SK-N-SH (cell line): ENCODE measurements at regions not wholly inside any gene's neighbourhood (a gene's known extent, or its start where the extent isn't known, plus 50 kb on each side); places are given as distances from the start of the nearest gene placed in this dataset.

ENCODE experiments used
- CTCF ChIA-PET: fragments of 300-600, 350-600 bp; formaldehyde crosslinking; extraction: SDS; loops from one replicate; lab custom pipeline; 2021; lab: Yijun Ruan, JAX
- POLR2A ChIA-PET: fragments of 350-600 bp; sonication (Branson Sonifier 250); formaldehyde crosslinking; extraction: SDS; loops from one replicate; lab custom pipeline; 2020; ENCODE audit warnings: antibody characterized with exemption, inconsistent platforms; lab: Yijun Ruan, JAX
- DNase-seq: peaks from one replicate; pipeline ENCODE4 v3.0.0; 2012
- H2AFZ ChIP-seq: fragments of 200-600 bp; sonication (generic); 2 replicates; pipeline ENCODE4 v1.8.1; 2016; ENCODE audit warnings: antibody characterized with exemption, mild to moderate bottlenecking, low read depth
- H3F3A ChIP-seq: fragments of 200-600 bp; sonication (generic); replicated peaks from 2 replicates; pipeline ENCODE3; 2016; ENCODE audit warnings: antibody characterized with exemption, mild to moderate bottlenecking; ENCODE audit not compliant: insufficient read depth
- H3K27ac ChIP-seq, 2 experiments: fragments of 200-500 bp in 1 of 2; fragments of 200-600 bp in 1 of 2; sonication (Bioruptor generic) in 1 of 2; sonication (generic), shearing (Covaris generic) in 1 of 2; 2 replicates each; pipeline versions ENCODE4 v1.5.1 to v1.6.1; 2014 to 2016; ENCODE audit warnings: low read depth in 2 of 2, inconsistent platforms in 1 of 2, low read length in 1 of 2, mild to moderate bottlenecking in 1 of 2, mixed read lengths in 1 of 2
- H3K27me3 ChIP-seq: fragments of 200-600 bp; sonication (generic), shearing (Covaris generic); 2 replicates; pipeline ENCODE4 v1.6.1; 2016; ENCODE audit warnings: mixed run types; ENCODE audit not compliant: insufficient read depth
- H3K36me3 ChIP-seq, 2 experiments: fragments of 200-500 bp in 1 of 2; fragments of 200-600 bp in 1 of 2; sonication (Bioruptor generic) in 1 of 2; sonication (generic) in 1 of 2; replicated peaks in 1 of 2; 2 replicates each; pipeline versions ENCODE3 to v1.5.1; 2014 to 2016; ENCODE audit warnings: low read length in 1 of 2, mild to moderate bottlenecking in 1 of 2; ENCODE audit not compliant: insufficient read depth in 2 of 2, control insufficient read depth in 1 of 2
- H3K4me1 ChIP-seq, 2 experiments: fragments of 200-500 bp in 1 of 2; fragments of 200-600 bp in 1 of 2; sonication (Bioruptor generic) in 1 of 2; sonication (generic), shearing (Covaris generic) in 1 of 2; 2 replicates each; pipeline versions ENCODE4 v1.5.1 to v1.6.1; 2014 to 2016; ENCODE audit warnings: low read depth in 1 of 2, low read length in 1 of 2, mixed run types in 1 of 2; ENCODE audit not compliant: insufficient read depth in 2 of 2, control insufficient read depth in 1 of 2
- H3K4me2 ChIP-seq: fragments of 200-600 bp; sonication (generic), shearing (Covaris generic); 2 replicates; pipeline ENCODE4 v1.6.1; 2017; ENCODE audit warnings: mixed run types
- H3K4me3 ChIP-seq, 2 experiments: fragments of 200-500 bp in 1 of 2; fragments of 200-600 bp in 1 of 2; sonication (Bioruptor generic) in 1 of 2; sonication (generic), shearing (Covaris generic) in 1 of 2; 2 replicates each; pipeline versions ENCODE4 v1.5.1 to v1.8.1; 2014 to 2016; ENCODE audit warnings: low read depth in 2 of 2, inconsistent platforms in 1 of 2, low read length in 1 of 2, mild to moderate bottlenecking in 1 of 2, mixed read lengths in 1 of 2, moderate library complexity in 1 of 2
- H3K79me2 ChIP-seq: fragments of 200-600 bp; sonication (generic); 2 replicates; pipeline ENCODE4 v1.8.1; 2017; ENCODE audit warnings: mild to moderate bottlenecking; ENCODE audit not compliant: insufficient read depth
- H3K9ac ChIP-seq: fragments of 200-600 bp; sonication (generic); 2 replicates; pipeline ENCODE4 v1.6.1; 2017; ENCODE audit warnings: mixed run types
- H3K9me2 ChIP-seq: fragments of 200-600 bp; sonication (generic); 2 replicates; pipeline ENCODE4 v1.6.1; 2017; ENCODE audit warnings: mixed run types
- H3K9me3 ChIP-seq: fragments of 200-600 bp; sonication (generic); 2 replicates; pipeline ENCODE4 v1.6.1; 2017; ENCODE audit warnings: mixed run types, mild to moderate bottlenecking, moderate library complexity
- H4K20me1 ChIP-seq: fragments of 200-600 bp; sonication (generic); 2 replicates; pipeline ENCODE4 v1.6.1; 2017; ENCODE audit warnings: mild to moderate bottlenecking, mixed run types; ENCODE audit not compliant: insufficient read depth
- CHD2 ChIP-seq: fragments of 150-350 bp; IDR thresholded peaks from 2 replicates; pipeline ENCODE4 v1.6.1; 2018; ENCODE audit warnings: low read length; ENCODE audit not compliant: partially characterized antibody
- ELF1 ChIP-seq: IDR thresholded peaks from 2 replicates; pipeline ENCODE4 v1.4.0; 2012
- EZH2phosphoT487 ChIP-seq: fragments of 200-600 bp; sonication (generic); IDR thresholded peaks from 2 replicates; pipeline ENCODE4 v1.6.1; 2017; ENCODE audit warnings: low read depth, mixed run types, mild to moderate bottlenecking, antibody characterized with exemption, moderate library complexity, borderline replicate concordance
- FOSL2 ChIP-seq: IDR thresholded peaks from 2 replicates; pipeline ENCODE4 v1.4.0; 2012; ENCODE audit warnings: low read depth, mild to moderate bottlenecking, moderate library complexity, borderline replicate concordance
- FOXJ3 ChIP-seq: sonication (generic); formaldehyde crosslinking; IDR thresholded peaks from 2 replicates; pipeline ENCODE4 v1.5.1; 2020; ENCODE audit warnings: mild to moderate bottlenecking, missing genetic modification reagents
- FOXM1 ChIP-seq: IDR thresholded peaks from 2 replicates; pipeline ENCODE4 v1.4.0; 2012; ENCODE audit warnings: low read depth, mild to moderate bottlenecking
- GABPA ChIP-seq: IDR thresholded peaks from 2 replicates; pipeline ENCODE4 v1.4.0; 2012; ENCODE audit warnings: low read depth, mild to moderate bottlenecking
- MEF2A ChIP-seq: IDR thresholded peaks from 2 replicates; pipeline ENCODE4 v1.4.0; 2012; ENCODE audit warnings: low read depth, borderline replicate concordance
- NRF1 ChIP-seq: IDR thresholded peaks from 2 replicates; pipeline ENCODE4 v1.6.1; 2012; ENCODE audit warnings: low read depth, mild to moderate bottlenecking, low read length
- POLR2AphosphoS5 ChIP-seq: IDR thresholded peaks from 2 replicates; pipeline ENCODE4 v1.6.1; 2012; ENCODE audit warnings: low read depth, low read length
- RCOR1 ChIP-seq: fragments of 150-350 bp; IDR thresholded peaks from 2 replicates; pipeline ENCODE4 v1.6.1; 2017; ENCODE audit warnings: antibody characterized with exemption, low read length
- RXRA ChIP-seq: IDR thresholded peaks from 2 replicates; pipeline ENCODE4 v1.4.0; 2012; ENCODE audit warnings: low read depth, mild to moderate bottlenecking, borderline replicate concordance
- SIN3A ChIP-seq: IDR thresholded peaks from 2 replicates; pipeline ENCODE4 v1.6.1; 2012; ENCODE audit warnings: low read depth, mild to moderate bottlenecking, low read length, moderate library complexity, borderline replicate concordance
- SMC3 ChIP-seq: IDR thresholded peaks from 2 replicates; pipeline ENCODE4 v1.6.1; 2012; ENCODE audit warnings: low read depth, low read length, improper control_type of control experiment
- TCF12 ChIP-seq: IDR thresholded peaks from 2 replicates; pipeline ENCODE4 v1.4.0; 2012
- TEAD4 ChIP-seq: IDR thresholded peaks from 2 replicates; pipeline ENCODE4 v1.4.0; 2012; ENCODE audit warnings: mild to moderate bottlenecking, borderline replicate concordance; ENCODE audit not compliant: insufficient read depth
- YY1 ChIP-seq: IDR thresholded peaks from 2 replicates; pipeline ENCODE4 v1.4.0; 2012; ENCODE audit warnings: low read depth, mild to moderate bottlenecking
- WGBS: methylation state at CpG from one replicate; pipeline ENCODE4 v1.1.6; 2017; ENCODE audit warnings: low lambda C conversion rate; 5-methylcytosine and 5-hydroxymethylcytosine counted together
- TF ChIP-seq, protein P1 (sequence below): IDR thresholded peaks from 2 replicates; pipeline ENCODE4 v1.4.0; 2012; ENCODE audit warnings: low read depth, borderline replicate concordance
- TF ChIP-seq, protein P2 (sequence below): IDR thresholded peaks from 2 replicates; pipeline ENCODE4 v1.4.0; 2012; ENCODE audit warnings: low read depth, borderline replicate concordance
- TF ChIP-seq, protein P3 (sequence below): fragments of 150-350 bp; IDR thresholded peaks from 2 replicates; pipeline ENCODE4 v1.6.1; 2017; ENCODE audit warnings: antibody characterized with exemption, low read length, low read depth, borderline replicate concordance
- TF ChIP-seq, protein P4 (sequence below): IDR thresholded peaks from 2 replicates; pipeline ENCODE4 v1.4.0; 2012; ENCODE audit warnings: low read depth

DNA sequence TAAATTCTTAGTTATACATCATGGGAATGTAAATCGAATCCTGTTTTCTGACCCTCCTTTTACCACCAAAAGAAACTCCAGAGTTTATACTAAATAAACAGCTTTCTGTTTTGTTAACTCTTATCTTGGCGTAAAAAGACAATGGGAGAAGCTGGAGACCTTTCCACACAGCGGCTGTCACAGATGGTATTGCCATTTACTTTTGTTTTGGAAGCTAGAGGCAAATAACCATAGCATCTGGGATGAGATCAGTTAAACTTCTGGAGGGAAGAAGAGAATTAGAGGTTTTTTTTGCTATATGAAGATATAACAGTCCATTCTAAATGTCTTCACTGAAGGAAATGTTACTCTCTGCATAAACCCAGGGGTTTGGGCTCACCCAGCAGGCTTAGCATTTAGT is 258.9 kb downstream of the REEP3 start:
- Histone ChIP-seq H3K4me3 (no peak overlapping the region), H3K27me3 (no peaks in the 10 kb centered on the region; the same call in 1 of the 2 replicates), H3K79me2 (no peaks in the 10 kb centered on the region), H3K4me2 (no peak overlapping the region), H3K9me2 (no peaks in the 10 kb centered on the region), H2AFZ (no peak overlapping the region), H3K9ac (no peak overlapping the region), H3K36me3 (no peaks in the 10 kb centered on the region), H3K4me1 (no peaks in the 10 kb centered on the region; a peak in 1 of 4 replicates), H3F3A (no peaks in the 10 kb centered on the region), H3K9me3 (no peaks in the 10 kb centered on the region), H4K20me1 (no peaks in the 10 kb centered on the region), H3K27ac (no peak overlapping the region)
- WGBS, result 44% methylated on average over 3 of the region's 3 CpGs
- no peak for TF ChIP-seq POLR2AphosphoS5
- no peak for TF ChIP-seq FOSL2
- TF ChIP-seq CHD2, result no peak
- TF ChIP-seq RXRA, result no peak
- TF ChIP-seq, protein P1, sequence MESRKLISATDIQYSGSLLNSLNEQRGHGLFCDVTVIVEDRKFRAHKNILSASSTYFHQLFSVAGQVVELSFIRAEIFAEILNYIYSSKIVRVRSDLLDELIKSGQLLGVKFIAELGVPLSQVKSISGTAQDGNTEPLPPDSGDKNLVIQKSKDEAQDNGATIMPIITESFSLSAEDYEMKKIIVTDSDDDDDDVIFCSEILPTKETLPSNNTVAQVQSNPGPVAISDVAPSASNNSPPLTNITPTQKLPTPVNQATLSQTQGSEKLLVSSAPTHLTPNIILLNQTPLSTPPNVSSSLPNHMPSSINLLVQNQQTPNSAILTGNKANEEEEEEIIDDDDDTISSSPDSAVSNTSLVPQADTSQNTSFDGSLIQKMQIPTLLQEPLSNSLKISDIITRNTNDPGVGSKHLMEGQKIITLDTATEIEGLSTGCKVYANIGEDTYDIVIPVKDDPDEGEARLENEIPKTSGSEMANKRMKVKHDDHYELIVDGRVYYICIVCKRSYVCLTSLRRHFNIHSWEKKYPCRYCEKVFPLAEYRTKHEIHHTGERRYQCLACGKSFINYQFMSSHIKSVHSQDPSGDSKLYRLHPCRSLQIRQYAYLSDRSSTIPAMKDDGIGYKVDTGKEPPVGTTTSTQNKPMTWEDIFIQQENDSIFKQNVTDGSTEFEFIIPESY, result no peak
- TF ChIP-seq, protein P2, sequence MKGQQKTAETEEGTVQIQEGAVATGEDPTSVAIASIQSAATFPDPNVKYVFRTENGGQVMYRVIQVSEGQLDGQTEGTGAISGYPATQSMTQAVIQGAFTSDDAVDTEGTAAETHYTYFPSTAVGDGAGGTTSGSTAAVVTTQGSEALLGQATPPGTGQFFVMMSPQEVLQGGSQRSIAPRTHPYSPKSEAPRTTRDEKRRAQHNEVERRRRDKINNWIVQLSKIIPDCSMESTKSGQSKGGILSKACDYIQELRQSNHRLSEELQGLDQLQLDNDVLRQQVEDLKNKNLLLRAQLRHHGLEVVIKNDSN, result no peak
- TF ChIP-seq GABPA, result no peak
- TF ChIP-seq FOXM1, result no peak
- ChIA-PET POLR2A (no interaction called here), CTCF (interaction anchor here (0.6 kb wide), 1 partner anchor 586 kb away, joined by 3 read pairs; no protein-coding TSS in a partner anchor)
- DNase-seq, result no peak

DNA sequence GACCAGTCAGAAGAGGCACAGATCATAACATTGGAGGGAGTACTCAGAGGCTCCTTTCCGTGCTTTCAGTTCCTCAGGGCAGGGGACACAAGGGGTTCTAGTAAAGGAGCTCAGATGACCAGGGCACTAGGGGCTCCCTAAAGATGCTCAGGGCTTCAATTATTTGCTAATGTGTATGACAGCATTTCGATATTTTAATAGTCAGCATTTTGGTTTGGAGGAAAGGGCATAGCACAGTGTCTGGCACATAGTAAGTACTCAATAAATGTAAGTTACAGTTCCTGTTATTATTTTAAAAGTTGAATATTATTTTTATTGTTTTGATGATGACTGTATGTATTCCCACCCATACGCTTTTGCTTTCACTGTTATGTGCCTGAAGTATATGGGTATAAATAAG is 260.0 kb downstream of the REEP3 start:
- no peaks in the 10 kb centered on the region; the same call in 1 of the 2 replicates for H3K27me3 ChIP-seq
- H3K4me3 ChIP-seq, result no peak overlapping the region
- ChIA-PET POLR2A (no interaction called here), CTCF (no interaction called here)
- TF ChIP-seq RCOR1 (no peak), EZH2phosphoT487 (no peak), NRF1 (no peak), TCF12 (no peak), MEF2A (no peak), SMC3 (no peak), ELF1 (no peak), POLR2AphosphoS5 (no peak), FOXJ3 (CRISPR knock-in tag) (no peak), YY1 (no peak), TEAD4 (no peak), FOSL2 (no peak), FOXM1 (no peak), SIN3A (no peak)
- TF ChIP-seq, protein P3, sequence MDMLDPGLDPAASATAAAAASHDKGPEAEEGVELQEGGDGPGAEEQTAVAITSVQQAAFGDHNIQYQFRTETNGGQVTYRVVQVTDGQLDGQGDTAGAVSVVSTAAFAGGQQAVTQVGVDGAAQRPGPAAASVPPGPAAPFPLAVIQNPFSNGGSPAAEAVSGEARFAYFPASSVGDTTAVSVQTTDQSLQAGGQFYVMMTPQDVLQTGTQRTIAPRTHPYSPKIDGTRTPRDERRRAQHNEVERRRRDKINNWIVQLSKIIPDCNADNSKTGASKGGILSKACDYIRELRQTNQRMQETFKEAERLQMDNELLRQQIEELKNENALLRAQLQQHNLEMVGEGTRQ, result no peak
- TF ChIP-seq, protein P1, result no peak
- TF ChIP-seq, protein P4, sequence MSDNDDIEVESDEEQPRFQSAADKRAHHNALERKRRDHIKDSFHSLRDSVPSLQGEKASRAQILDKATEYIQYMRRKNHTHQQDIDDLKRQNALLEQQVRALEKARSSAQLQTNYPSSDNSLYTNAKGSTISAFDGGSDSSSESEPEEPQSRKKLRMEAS, result no peak
- H3K79me2 ChIP-seq, result no peaks in the 10 kb centered on the region
- H3K4me1 ChIP-seq, result no peaks in the 10 kb centered on the region; a peak in 2 of 4 replicates
- H3K9ac ChIP-seq, result no peak overlapping the region
- H3K27ac ChIP-seq, result no peak overlapping the region
- no peaks in the 10 kb centered on the region for H4K20me1 ChIP-seq
- no peaks in the 10 kb centered on the region for H3F3A ChIP-seq
- H3K9me3 ChIP-seq, result no peaks in the 10 kb centered on the region
- 50% methylated on average over 3 of the region's 3 CpGs for WGBS
- DNase-seq, result no peak
- H3K4me2 ChIP-seq, result no peak overlapping the region
- H3K36me3 ChIP-seq, result no peaks in the 10 kb centered on the region
- H3K9me2 ChIP-seq, result no peaks in the 10 kb centered on the region
- no peak overlapping the region for H2AFZ ChIP-seq
